ENCODE measurements at regions not wholly inside any gene's neighbourhood (a gene's known extent, or its start where the extent isn't known, plus 50 kb on each side); places are given as distances from the start of the nearest gene placed in this dataset.

DNA sequence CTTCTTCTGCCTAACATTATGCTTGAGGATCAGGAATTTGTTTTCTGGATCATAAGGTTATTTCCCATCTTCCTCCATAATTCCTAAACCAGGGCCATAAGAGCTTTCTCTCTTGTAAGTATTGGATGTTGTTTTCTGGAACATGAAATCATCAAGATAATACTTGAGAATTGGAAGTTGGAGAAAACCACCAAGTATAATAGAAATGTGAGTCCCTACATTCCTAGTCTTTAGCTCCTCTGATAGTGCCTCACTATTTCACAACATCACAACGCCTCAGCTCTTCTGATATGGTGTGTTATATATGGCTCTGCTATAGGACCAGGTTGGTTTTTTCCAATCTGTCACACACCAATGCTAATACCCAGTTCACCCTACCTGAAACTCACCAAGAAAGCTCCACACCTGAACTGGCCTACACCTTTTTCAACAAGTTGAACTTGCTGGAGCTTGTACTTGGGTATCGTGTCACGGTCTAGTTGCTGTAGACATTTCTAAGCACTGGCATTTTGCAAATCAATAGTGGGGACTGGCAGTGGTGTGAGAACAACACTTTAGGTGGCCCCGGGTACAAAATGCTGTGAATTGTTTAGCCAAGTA is 141.1 kb downstream of the ACTBL2 start:
- Histone ChIP-seq H3K27me3 (no peaks in the 10 kb centered on the region), H3K4me1 (no peaks in the 10 kb centered on the region), H3K9me3 (no peaks in the 10 kb centered on the region), H3K4me3 (no peak overlapping the region), H3K27ac (no peak overlapping the region), H3K36me3 (no peaks in the 10 kb centered on the region)
- TF ChIP-seq POLR2A (IDR thresholded peaks at IDR 0.05), result no peak
- TF ChIP-seq, protein P1, sequence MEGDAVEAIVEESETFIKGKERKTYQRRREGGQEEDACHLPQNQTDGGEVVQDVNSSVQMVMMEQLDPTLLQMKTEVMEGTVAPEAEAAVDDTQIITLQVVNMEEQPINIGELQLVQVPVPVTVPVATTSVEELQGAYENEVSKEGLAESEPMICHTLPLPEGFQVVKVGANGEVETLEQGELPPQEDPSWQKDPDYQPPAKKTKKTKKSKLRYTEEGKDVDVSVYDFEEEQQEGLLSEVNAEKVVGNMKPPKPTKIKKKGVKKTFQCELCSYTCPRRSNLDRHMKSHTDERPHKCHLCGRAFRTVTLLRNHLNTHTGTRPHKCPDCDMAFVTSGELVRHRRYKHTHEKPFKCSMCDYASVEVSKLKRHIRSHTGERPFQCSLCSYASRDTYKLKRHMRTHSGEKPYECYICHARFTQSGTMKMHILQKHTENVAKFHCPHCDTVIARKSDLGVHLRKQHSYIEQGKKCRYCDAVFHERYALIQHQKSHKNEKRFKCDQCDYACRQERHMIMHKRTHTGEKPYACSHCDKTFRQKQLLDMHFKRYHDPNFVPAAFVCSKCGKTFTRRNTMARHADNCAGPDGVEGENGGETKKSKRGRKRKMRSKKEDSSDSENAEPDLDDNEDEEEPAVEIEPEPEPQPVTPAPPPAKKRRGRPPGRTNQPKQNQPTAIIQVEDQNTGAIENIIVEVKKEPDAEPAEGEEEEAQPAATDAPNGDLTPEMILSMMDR (IDR thresholded peaks at IDR 0.05 in 4 of 5, conservative IDR thresholded peaks at IDR 0.05 in 1 of 5), result no peak
- in situ Hi-C loops (cut with MboI; ENCODE audit: low sequenced_read_pairs in 4 of 4), result no loop called here
- intact Hi-C loops (cut with DNase I; ENCODE audit: low total_unique reads), result no loop called here
- no peak for ATAC-seq
- DNase-seq, result no peak

DNA sequence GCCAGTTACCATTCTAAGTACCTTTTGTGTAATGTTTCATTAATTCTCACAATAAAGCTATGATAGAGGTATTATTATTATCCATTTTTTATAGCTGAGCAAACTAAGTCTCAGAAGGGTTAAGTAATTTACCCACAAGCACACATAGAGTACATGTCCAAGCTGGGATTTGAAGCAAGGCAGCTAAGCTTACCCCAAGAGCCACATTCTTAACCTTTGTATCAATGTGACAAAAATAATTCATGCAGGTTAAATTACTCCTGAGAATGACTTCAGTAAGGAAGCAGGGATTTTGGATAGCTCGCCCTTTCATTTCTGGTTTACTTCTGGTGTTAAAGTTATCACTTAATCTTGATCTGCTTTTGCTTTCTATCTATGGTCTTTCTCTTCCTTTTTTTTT is 141.9 kb downstream of the ACTBL2 start:
- H3K36me3 ChIP-seq, result no peaks in the 10 kb centered on the region
- H3K27ac ChIP-seq, result no peak overlapping the region
- no peak overlapping the region for H3K4me3 ChIP-seq
- ATAC-seq (no peak), DNase-seq (no peak)
- H3K9me3 ChIP-seq, result no peaks in the 10 kb centered on the region
- no peaks in the 10 kb centered on the region for H3K27me3 ChIP-seq
- intact Hi-C loops (cut with DNase I; ENCODE audit: low total_unique reads) (no loop called here), in situ Hi-C loops (cut with MboI; ENCODE audit: low sequenced_read_pairs in 4 of 4) (no loop called here)
- TF ChIP-seq, protein P1 (IDR thresholded peaks at IDR 0.05 in 4 of 5, conservative IDR thresholded peaks at IDR 0.05 in 1 of 5), result no peak
- TF ChIP-seq POLR2A (IDR thresholded peaks at IDR 0.05), result no peak
- H3K4me1 ChIP-seq, result no peaks in the 10 kb centered on the region

- H3K27ac ChIP-seq, result no peak overlapping the region
- TF ChIP-seq, protein P1 (IDR thresholded peaks at IDR 0.05 in 4 of 5, conservative IDR thresholded peaks at IDR 0.05 in 1 of 5), result no peak
- TF ChIP-seq POLR2A (IDR thresholded peaks at IDR 0.05), result no peak
- ATAC-seq (no peak), DNase-seq (no peak)
- intact Hi-C loops (cut with DNase I; ENCODE audit: low total_unique reads), result no loop called here
- H3K4me3 ChIP-seq, result no peak overlapping the region
- H3K27me3 ChIP-seq, result no peaks in the 10 kb centered on the region
- H3K4me1 ChIP-seq, result no peaks in the 10 kb centered on the region
- in situ Hi-C loops (cut with MboI; ENCODE audit: low sequenced_read_pairs in 4 of 4), result no loop called here
- no peaks in the 10 kb centered on the region for H3K36me3 ChIP-seq
- no peaks in the 10 kb centered on the region for H3K9me3 ChIP-seq
Observed at GRCh38 chr5:57339521-57339920, 143.1 kb downstream of the ACTBL2 start.

- intact Hi-C loops (cut with DNase I; ENCODE audit: low total_unique reads), result no loop called here
- DNase-seq, result no peak
- ATAC-seq, result no peak
- H3K4me1 ChIP-seq, result no peaks in the 10 kb centered on the region
- no peaks in the 10 kb centered on the region for H3K36me3 ChIP-seq
- H3K9me3 ChIP-seq, result no peaks in the 10 kb centered on the region
- H3K4me3 ChIP-seq, result no peak overlapping the region
- no peak overlapping the region for H3K27ac ChIP-seq
- TF ChIP-seq, protein P1 (IDR thresholded peaks at IDR 0.05 in 4 of 5, conservative IDR thresholded peaks at IDR 0.05 in 1 of 5), result no peak
- TF ChIP-seq POLR2A (IDR thresholded peaks at IDR 0.05), result no peak
- H3K27me3 ChIP-seq, result no peaks in the 10 kb centered on the region
- in situ Hi-C loops (cut with MboI; ENCODE audit: low sequenced_read_pairs in 4 of 4), result no loop called here
Observed at GRCh38 chr5:57338868-57339340, 143.7 kb downstream of the ACTBL2 start.

All from gastrocnemius medialis (tissue), 4 donors.